ENCODE measurements at regions not wholly inside any gene's neighbourhood (a gene's known extent, or its start where the extent isn't known, plus 50 kb on each side); places are given as distances from the start of the nearest gene placed in this dataset.
"Not testable (repeated sequence)": the region's sequence is repeated elsewhere in the genome, so short reads cannot be mapped to it uniquely, and the experiment has no call there.

GRCh38 chr19:14328406-14328805, 52.8 kb upstream of the ADGRE5 start:
- ATAC-seq (replicated peaks in 1 of 2) (no peak), DNase-seq (no peak)
- Mint-ChIP-seq H3K27ac (no peak overlapping the region), H3K4me1 (ENCODE audit: low read depth) (no peaks in the 10 kb centered on the region), H3K4me3 (no peak overlapping the region), H3K9me3 (no peaks in the 10 kb centered on the region), H3K27me3 (ENCODE audit: low read depth) (no peaks in the 10 kb centered on the region), H3K36me3 (ENCODE audit: insufficient read depth in 2 of 2) (no peaks in the 10 kb centered on the region)

GRCh38 chr19:14327061-14327460, 54.2 kb upstream of the ADGRE5 start:
- not testable (repeated sequence) for H3K4me1 Mint-ChIP-seq (ENCODE audit: low read depth); H3K4me3 Mint-ChIP-seq; DNase-seq; H3K27ac Mint-ChIP-seq; H3K9me3 Mint-ChIP-seq; H3K36me3 Mint-ChIP-seq (ENCODE audit: insufficient read depth in 2 of 2); H3K27me3 Mint-ChIP-seq (ENCODE audit: low read depth); ATAC-seq (replicated peaks in 1 of 2)

- Mint-ChIP-seq H3K4me3 (no peak overlapping the region), H3K9me3 (no peaks in the 10 kb centered on the region), H3K27ac (no peak overlapping the region), H3K4me1 (ENCODE audit: low read depth) (no peaks in the 10 kb centered on the region), H3K36me3 (ENCODE audit: insufficient read depth in 2 of 2) (no peaks in the 10 kb centered on the region), H3K27me3 (ENCODE audit: low read depth) (no peaks in the 10 kb centered on the region)
- ATAC-seq (replicated peaks in 1 of 2) (no peak), DNase-seq (no peak)
Observed at GRCh38 chr19:14325863-14326262, 55.4 kb upstream of the ADGRE5 start.

- H3K27me3 Mint-ChIP-seq (ENCODE audit: low read depth) = no peaks in the 10 kb centered on the region
- H3K9me3 Mint-ChIP-seq = no peaks in the 10 kb centered on the region
- H3K4me1 Mint-ChIP-seq (ENCODE audit: low read depth) = no peaks in the 10 kb centered on the region
- H3K36me3 Mint-ChIP-seq (ENCODE audit: insufficient read depth in 2 of 2) = no peaks in the 10 kb centered on the region
- DNase-seq (no peak), ATAC-seq (replicated peaks in 1 of 2) (no peak)
- H3K27ac Mint-ChIP-seq = no peak overlapping the region
- no peak overlapping the region for H3K4me3 Mint-ChIP-seq
Observed at GRCh38 chr19:14325134-14325533, 56.1 kb upstream of the ADGRE5 start.

- H3K4me3 Mint-ChIP-seq = no peak overlapping the region
- H3K9me3 Mint-ChIP-seq = no peaks in the 10 kb centered on the region
- no peak overlapping the region for H3K27ac Mint-ChIP-seq
- ATAC-seq (replicated peaks in 1 of 2) = no peak
- no peaks in the 10 kb centered on the region for H3K36me3 Mint-ChIP-seq (ENCODE audit: insufficient read depth in 2 of 2)
- no peaks in the 10 kb centered on the region for H3K27me3 Mint-ChIP-seq (ENCODE audit: low read depth)
- H3K4me1 Mint-ChIP-seq (ENCODE audit: low read depth) = no peaks in the 10 kb centered on the region
- no peak for DNase-seq
Observed at GRCh38 chr19:14322889-14323463, 58.3 kb upstream of the ADGRE5 start.

- no peak overlapping the region for H3K4me3 Mint-ChIP-seq
- H3K9me3 Mint-ChIP-seq = no peaks in the 10 kb centered on the region
- no peak overlapping the region for H3K27ac Mint-ChIP-seq
- H3K4me1 Mint-ChIP-seq (ENCODE audit: low read depth) = no peaks in the 10 kb centered on the region
- DNase-seq (no peak), ATAC-seq (replicated peaks in 1 of 2) (no peak)
- H3K36me3 Mint-ChIP-seq (ENCODE audit: insufficient read depth in 2 of 2) = no peaks in the 10 kb centered on the region
- H3K27me3 Mint-ChIP-seq (ENCODE audit: low read depth) = no peaks in the 10 kb centered on the region
Observed at GRCh38 chr19:14320253-14320652, 61.0 kb upstream of the ADGRE5 start.

GRCh38 chr19:14319720-14320119, 61.5 kb upstream of the ADGRE5 start:
- H3K4me1 Mint-ChIP-seq (ENCODE audit: low read depth); H3K27ac Mint-ChIP-seq; H3K27me3 Mint-ChIP-seq (ENCODE audit: low read depth); DNase-seq; H3K36me3 Mint-ChIP-seq (ENCODE audit: insufficient read depth in 2 of 2); H3K9me3 Mint-ChIP-seq; H3K4me3 Mint-ChIP-seq; ATAC-seq (replicated peaks in 1 of 2): not testable (repeated sequence)

- Mint-ChIP-seq H3K9me3 (no peaks in the 10 kb centered on the region), H3K4me1 (ENCODE audit: low read depth) (no peaks in the 10 kb centered on the region), H3K36me3 (ENCODE audit: insufficient read depth in 2 of 2) (no peaks in the 10 kb centered on the region), H3K4me3 (no peak overlapping the region), H3K27me3 (ENCODE audit: low read depth) (no peaks in the 10 kb centered on the region), H3K27ac (no peak overlapping the region)
- DNase-seq = peak; percentile 14 to 17
- ATAC-seq (replicated peaks in 1 of 2) = no peak
Observed at GRCh38 chr19:14318873-14319272, 62.4 kb upstream of the ADGRE5 start.

- ATAC-seq (replicated peaks in 1 of 2) (no peak), DNase-seq (no peak)
- Mint-ChIP-seq H3K27me3 (ENCODE audit: low read depth) (no peaks in the 10 kb centered on the region), H3K27ac (no peak overlapping the region), H3K9me3 (no peaks in the 10 kb centered on the region), H3K4me1 (ENCODE audit: low read depth) (no peaks in the 10 kb centered on the region), H3K4me3 (no peak overlapping the region), H3K36me3 (ENCODE audit: insufficient read depth in 2 of 2) (no peaks in the 10 kb centered on the region)
Observed at GRCh38 chr19:14317157-14317556, 64.1 kb upstream of the ADGRE5 start.

- peaks cover under 1% of the 10 kb centered on the region for H3K4me1 Mint-ChIP-seq (ENCODE audit: low read depth)
- no peak overlapping the region for H3K27ac Mint-ChIP-seq
- no peaks in the 10 kb centered on the region for H3K36me3 Mint-ChIP-seq (ENCODE audit: insufficient read depth in 2 of 2)
- H3K4me3 Mint-ChIP-seq = no peak overlapping the region
- no peak for DNase-seq
- no peaks in the 10 kb centered on the region for H3K9me3 Mint-ChIP-seq
- H3K27me3 Mint-ChIP-seq (ENCODE audit: low read depth) = no peaks in the 10 kb centered on the region
- no peak for ATAC-seq (replicated peaks in 1 of 2)
Observed at GRCh38 chr19:14315433-14315832, 65.8 kb upstream of the ADGRE5 start.

GRCh38 chr19:14310055-14310454, 71.2 kb upstream of the ADGRE5 start:
- ATAC-seq (replicated peaks in 1 of 2) = no peak
- H3K27ac Mint-ChIP-seq = no peak overlapping the region
- no peaks in the 10 kb centered on the region for H3K36me3 Mint-ChIP-seq (ENCODE audit: insufficient read depth in 2 of 2)
- DNase-seq = no peak
- H3K27me3 Mint-ChIP-seq (ENCODE audit: low read depth) = no peaks in the 10 kb centered on the region
- H3K4me3 Mint-ChIP-seq = no peak overlapping the region
- H3K4me1 Mint-ChIP-seq (ENCODE audit: low read depth) = peaks cover 11% of the 10 kb centered on the region
- no peaks in the 10 kb centered on the region for H3K9me3 Mint-ChIP-seq

GRCh38 chr19:14305706-14306105, 75.5 kb upstream of the ADGRE5 start:
- no peak overlapping the region for H3K27ac Mint-ChIP-seq
- H3K4me1 Mint-ChIP-seq (ENCODE audit: low read depth) = peaks cover 11% of the 10 kb centered on the region
- H3K36me3 Mint-ChIP-seq (ENCODE audit: insufficient read depth in 2 of 2) = no peaks in the 10 kb centered on the region
- no peaks in the 10 kb centered on the region for H3K9me3 Mint-ChIP-seq
- no peak overlapping the region for H3K4me3 Mint-ChIP-seq
- DNase-seq (no peak), ATAC-seq (replicated peaks in 1 of 2) (no peak)
- H3K27me3 Mint-ChIP-seq (ENCODE audit: low read depth) = no peaks in the 10 kb centered on the region

- no peaks in the 10 kb centered on the region for H3K36me3 Mint-ChIP-seq (ENCODE audit: insufficient read depth in 2 of 2)
- no peak for DNase-seq
- no peaks in the 10 kb centered on the region for H3K4me1 Mint-ChIP-seq (ENCODE audit: low read depth)
- H3K4me3 Mint-ChIP-seq = no peak overlapping the region
- ATAC-seq (replicated peaks in 1 of 2) = no peak
- H3K27ac Mint-ChIP-seq = no peak overlapping the region
- no peaks in the 10 kb centered on the region for H3K9me3 Mint-ChIP-seq
- no peaks in the 10 kb centered on the region for H3K27me3 Mint-ChIP-seq (ENCODE audit: low read depth)
Observed at GRCh38 chr19:14301150-14301549, 80.1 kb upstream of the ADGRE5 start.

- no peaks in the 10 kb centered on the region for H3K9me3 Mint-ChIP-seq
Observed at GRCh38 chr19:14300303-14300702, 80.9 kb upstream of the ADGRE5 start.

More at GRCh38 chr19:14300303-14300702, 80.9 kb upstream of the ADGRE5 start:
- H3K4me3 Mint-ChIP-seq = no peak overlapping the region
- no peak overlapping the region for H3K27ac Mint-ChIP-seq
- H3K36me3 Mint-ChIP-seq (ENCODE audit: insufficient read depth in 2 of 2) = no peaks in the 10 kb centered on the region
- no peak for DNase-seq
- no peaks in the 10 kb centered on the region for H3K4me1 Mint-ChIP-seq (ENCODE audit: low read depth)
- no peaks in the 10 kb centered on the region for H3K27me3 Mint-ChIP-seq (ENCODE audit: low read depth)
- ATAC-seq (replicated peaks in 1 of 2) = no peak

Measured in activated T-cell treated with anti-CD3 and anti-CD28 coated beads, Interleukin-2, amount 50 U/mL, for 72 hours (primary cell).